CD14-positive monocyte (primary cell): ENCODE measurements at regions not wholly inside any gene's neighbourhood (a gene's known extent, or its start where the extent isn't known, plus 50 kb on each side); places are given as distances from the start of the nearest gene placed in this dataset.

Experiments used
- DNase-seq, 3 donors: peaks; one replicate each; pipeline ENCODE4 v3.0.0-alpha.2; 2011 to 2022
- H2AFZ ChIP-seq: 2 replicates; pipeline ENCODE4 v1.6.0; 2012; ENCODE audit warnings: mild to moderate bottlenecking, low read depth, low read length, inconsistent platforms; ENCODE audit not compliant: insufficient read depth, poor library complexity, severe bottlenecking
- H3K27ac ChIP-seq, 2 donors: 1 replicate in 1 of 2; 2 replicates in 1 of 2; pipeline ENCODE4 v1.5.1; 2012 to 2013; ENCODE audit warnings: low read length in 2 of 2, control low read depth in 1 of 2, inconsistent platforms in 1 of 2, low read depth in 1 of 2, mild to moderate bottlenecking in 1 of 2
- H3K27me3 ChIP-seq, 2 donors: one replicate each; pipeline versions ENCODE4 v1.6.0 to v1.6.1; 2011 to 2013; ENCODE audit warnings: low read length in 2 of 2; ENCODE audit not compliant: control insufficient read depth in 2 of 2, insufficient read depth in 2 of 2
- H3K36me3 ChIP-seq, 2 donors: replicated peaks in 1 of 2; 1 replicate in 1 of 2; 2 replicates in 1 of 2; pipeline versions ENCODE4 v1.5.1 to v1.6.1; 2012 to 2013; ENCODE audit warnings: low read length in 2 of 2, control low read depth in 1 of 2, inconsistent platforms in 1 of 2, mild to moderate bottlenecking in 1 of 2; ENCODE audit not compliant: insufficient read depth in 2 of 2, control insufficient read depth in 1 of 2
- H3K4me1 ChIP-seq, 2 donors: 1 replicate in 1 of 2; 2 replicates in 1 of 2; pipeline versions ENCODE4 v1.5.1 to v1.6.1; 2012 to 2013; ENCODE audit warnings: low read length in 2 of 2, control low read depth in 1 of 2, inconsistent platforms in 1 of 2, mild to moderate bottlenecking in 1 of 2, moderate library complexity in 1 of 2; ENCODE audit not compliant: insufficient read depth in 2 of 2, control insufficient read depth in 1 of 2
- H3K4me2 ChIP-seq: replicated peaks from 2 replicates; pipeline ENCODE3; 2012; ENCODE audit warnings: low read length, moderate library complexity, mild to moderate bottlenecking; ENCODE audit not compliant: poor library complexity, severe bottlenecking; ENCODE audit errors: extremely low read depth
- H3K4me3 ChIP-seq, 3 experiments: fragments of 200-600 bp in 1 of 3; sonication (generic) in 1 of 3; replicated peaks in 1 of 3; 1 replicate in 2 of 3; 2 replicates in 1 of 3; pipeline ENCODE4 v1.5.1; 2011 to 2013; ENCODE audit warnings: low read length in 3 of 3, mild to moderate bottlenecking in 3 of 3, control low read depth in 2 of 3, low read depth in 2 of 3, inconsistent platforms in 1 of 3, moderate library complexity in 1 of 3
- H3K79me2 ChIP-seq: 2 replicates; pipeline ENCODE4 v1.6.0; 2012; ENCODE audit warnings: mild to moderate bottlenecking, control low read depth, inconsistent platforms, low read length, moderate library complexity; ENCODE audit not compliant: insufficient read depth
- H3K9ac ChIP-seq: 2 replicates; pipeline ENCODE4 v1.6.0; 2017; ENCODE audit warnings: low read length, mild to moderate bottlenecking; ENCODE audit not compliant: insufficient read depth, poor library complexity, severe bottlenecking
- H3K9me3 ChIP-seq, 2 donors: replicated peaks in 1 of 2; 1 replicate in 1 of 2; 2 replicates in 1 of 2; pipeline versions ENCODE4 v1.5.1 to v1.6.1; 2012 to 2013; ENCODE audit warnings: low read length in 2 of 2, control low read depth in 1 of 2; ENCODE audit not compliant: control insufficient read depth in 1 of 2, insufficient read depth in 1 of 2
- H4K20me1 ChIP-seq: 2 replicates; pipeline ENCODE4 v1.6.0; 2012; ENCODE audit warnings: mild to moderate bottlenecking, low read length, control low read depth, moderate library complexity; ENCODE audit not compliant: insufficient read depth
- H3K27ac Mint-ChIP-seq, 7 donors: one replicate each; pipeline ENCODE4 v1.8.0; 2020; ENCODE audit warnings: mild to moderate bottlenecking in 7 of 7, mixed read lengths in 7 of 7, moderate library complexity in 6 of 7, inconsistent platforms in 2 of 7
- H3K27me3 Mint-ChIP-seq, 3 donors: one replicate each; pipeline ENCODE4 v1.8.0; 2021 to 2022; ENCODE audit warnings: low read depth in 3 of 3, mild to moderate bottlenecking in 3 of 3, mixed read lengths in 3 of 3, moderate library complexity in 3 of 3, inconsistent platforms in 1 of 3
- H3K36me3 Mint-ChIP-seq, 2 donors: one replicate each; pipeline ENCODE4 v1.8.0; 2020; ENCODE audit warnings: mixed read lengths in 2 of 2, inconsistent platforms in 1 of 2, mild to moderate bottlenecking in 1 of 2
- H3K4me1 Mint-ChIP-seq: one replicate; pipeline ENCODE4 v1.8.0; 2020; ENCODE audit warnings: mild to moderate bottlenecking, mixed read lengths
- H3K4me3 Mint-ChIP-seq, 2 donors: one replicate each; pipeline ENCODE4 v1.8.0; 2020; ENCODE audit warnings: mild to moderate bottlenecking in 2 of 2, mixed read lengths in 2 of 2, moderate library complexity in 1 of 2
- H3K9me3 Mint-ChIP-seq, 7 donors: one replicate each; pipeline ENCODE4 v1.8.0; 2020 to 2022; ENCODE audit warnings: mixed read lengths in 7 of 7, mild to moderate bottlenecking in 6 of 7, moderate library complexity in 6 of 7, inconsistent platforms in 2 of 7
- CTCF ChIP-seq: fragments of 200-600 bp; IDR thresholded peaks from one replicate; pipeline ENCODE4 v1.8.0; 2022; ENCODE audit warnings: antibody characterized with exemption, mild to moderate bottlenecking
- WGBS: methylation state at CpG from one replicate; pipeline ENCODE4 v1.1.5; 2013; ENCODE audit warnings: missing lambda C conversion rate; ENCODE audit not compliant: insufficient coverage; 5-methylcytosine and 5-hydroxymethylcytosine counted together
- intact Hi-C, 2 donors: fragments of 100-400 bp; cut with micrococcal nuclease; formaldehyde crosslinking; loops; one replicate each; pipeline versions ENCODE4 v1.15.0 to v1.15.1; 2023

- intact Hi-C loops: no loop called here
- no peak overlapping the region for H3K27ac Mint-ChIP-seq
These were observed 58.1 kb upstream of the STUM start for GRCh38 chr1:226490426-226490809.

GRCh38 chr1:226491093-226491850 lies 57.3 kb upstream of the STUM start:
- 74% methylated on average over 3 of the region's 4 CpGs for WGBS
- no peak overlapping the region for H3K27ac ChIP-seq
- no peaks in the 10 kb centered on the region for H3K9me3 ChIP-seq
- H3K27me3 ChIP-seq: no peaks in the 10 kb centered on the region
- Mint-ChIP-seq H3K36me3 (no peaks in the 10 kb centered on the region), H3K4me1 (no peaks in the 10 kb centered on the region), H3K27ac (no peak overlapping the region), H3K9me3 (peaks cover 0 to 2% (median 0%) of the 10 kb centered on the region in 7 donors), H3K4me3 (no peak overlapping the region), H3K27me3 (peaks cover 2 to 5% (median 5%) of the 10 kb centered on the region in 3 donors)
- no peaks in the 10 kb centered on the region for H3K36me3 ChIP-seq
- intact Hi-C loops: no loop called here
- H2AFZ ChIP-seq: no peak overlapping the region
- DNase-seq: no peak
- H3K4me2 ChIP-seq: no peak overlapping the region
- H3K4me1 ChIP-seq: no peaks in the 10 kb centered on the region
- no peaks in the 10 kb centered on the region for H3K79me2 ChIP-seq
- TF ChIP-seq CTCF: no peak
- H3K4me3 ChIP-seq: no peak overlapping the region
- no peak overlapping the region for H3K9ac ChIP-seq
- no peaks in the 10 kb centered on the region for H4K20me1 ChIP-seq

More at GRCh38 chr1:226490426-226490809, 58.1 kb upstream of the STUM start:
- H2AFZ ChIP-seq: no peak overlapping the region
- WGBS: 89% methylated on average over 2 of the region's 2 CpGs
- Mint-ChIP-seq H3K27me3 (peaks cover 2 to 5% (median 3%) of the 10 kb centered on the region in 3 donors), H3K4me1 (no peaks in the 10 kb centered on the region), H3K36me3 (no peaks in the 10 kb centered on the region), H3K4me3 (no peak overlapping the region), H3K9me3 (peaks cover 0 to 2% (median 0%) of the 10 kb centered on the region in 7 donors)
- H3K27ac ChIP-seq: no peak overlapping the region
- H4K20me1 ChIP-seq: no peaks in the 10 kb centered on the region
- no peak for DNase-seq
- H3K36me3 ChIP-seq: no peaks in the 10 kb centered on the region
- H3K4me1 ChIP-seq: no peaks in the 10 kb centered on the region
- no peak overlapping the region for H3K9ac ChIP-seq
- no peaks in the 10 kb centered on the region for H3K9me3 ChIP-seq
- H3K4me2 ChIP-seq: no peak overlapping the region
- no peaks in the 10 kb centered on the region for H3K27me3 ChIP-seq
- H3K79me2 ChIP-seq: no peaks in the 10 kb centered on the region
- no peak overlapping the region for H3K4me3 ChIP-seq
- TF ChIP-seq CTCF: no peak
